ENCODE measurements at regions not wholly inside any gene's neighbourhood (a gene's known extent, or its start where the extent isn't known, plus 50 kb on each side); places are given as distances from the start of the nearest gene placed in this dataset.
"Not testable (repeated sequence)": the region's sequence is repeated elsewhere in the genome, so short reads cannot be mapped to it uniquely, and the experiment has no call there.

DNA sequence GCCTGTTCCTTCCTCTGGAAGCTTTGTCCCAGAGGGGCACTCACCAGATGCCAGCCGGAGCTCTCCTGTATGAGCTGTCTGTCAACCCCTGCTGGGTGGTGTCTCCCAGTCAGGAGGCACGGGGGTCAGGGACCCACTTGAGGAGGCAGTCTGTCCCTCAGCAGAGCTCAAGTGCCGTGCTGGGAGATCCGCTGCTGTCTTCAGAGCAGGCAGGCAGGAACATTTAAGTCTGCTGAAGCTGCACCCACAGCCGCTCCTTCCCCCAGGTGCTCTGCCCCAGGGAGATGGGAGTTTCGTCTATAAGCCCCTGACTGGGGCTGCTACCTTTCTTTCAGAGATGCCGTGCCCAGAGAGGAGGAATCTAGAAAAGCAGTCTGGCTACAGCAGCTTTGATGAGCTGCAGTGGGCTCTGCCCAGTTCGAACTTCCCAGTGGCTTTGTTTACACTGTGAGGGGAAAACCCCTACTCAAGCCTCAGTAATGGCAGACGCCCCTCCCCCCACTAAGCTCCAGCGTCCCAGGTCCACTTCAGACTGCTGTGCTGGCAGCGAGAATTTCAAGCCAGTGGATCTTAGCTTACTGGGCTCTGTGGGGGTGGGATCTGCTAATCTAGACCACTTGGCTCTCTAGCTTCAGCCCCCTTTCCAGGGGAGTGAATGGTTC, 61.5 kb upstream of the PRNP start:
- TF ChIP-seq CTCF (IDR thresholded peaks at IDR 0.05; ENCODE audit: poor library complexity, severe bottlenecking); REST (IDR thresholded peaks at IDR 0.05; ENCODE audit: borderline replicate concordance); POLR2AphosphoS5 (IDR thresholded peaks at IDR 0.05): not testable (repeated sequence)
